ENCODE measurements at regions not wholly inside any gene's neighbourhood (a gene's known extent, or its start where the extent isn't known, plus 50 kb on each side); places are given as distances from the start of the nearest gene placed in this dataset.

DNA sequence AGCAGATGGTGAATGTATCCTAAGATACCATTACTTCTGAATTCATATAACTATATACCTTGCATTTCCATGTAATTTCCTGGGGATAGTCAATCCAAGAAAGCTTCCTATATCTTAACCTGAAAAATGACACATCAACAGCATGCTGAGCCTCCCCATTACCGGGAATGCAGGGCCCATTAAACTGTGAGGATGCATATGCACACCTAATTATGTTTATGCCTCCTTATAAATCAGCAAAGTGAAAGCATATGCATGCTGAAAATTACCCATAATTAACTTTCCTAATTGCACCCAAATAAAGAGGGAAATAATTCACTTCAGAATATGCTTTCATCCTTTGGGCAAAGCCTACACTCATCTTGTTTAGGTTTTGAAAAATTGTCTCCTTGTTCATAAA, 663.0 kb downstream of the KCNA4 start:
- DNase-seq (ENCODE audit: low read depth) = no peak

DNA sequence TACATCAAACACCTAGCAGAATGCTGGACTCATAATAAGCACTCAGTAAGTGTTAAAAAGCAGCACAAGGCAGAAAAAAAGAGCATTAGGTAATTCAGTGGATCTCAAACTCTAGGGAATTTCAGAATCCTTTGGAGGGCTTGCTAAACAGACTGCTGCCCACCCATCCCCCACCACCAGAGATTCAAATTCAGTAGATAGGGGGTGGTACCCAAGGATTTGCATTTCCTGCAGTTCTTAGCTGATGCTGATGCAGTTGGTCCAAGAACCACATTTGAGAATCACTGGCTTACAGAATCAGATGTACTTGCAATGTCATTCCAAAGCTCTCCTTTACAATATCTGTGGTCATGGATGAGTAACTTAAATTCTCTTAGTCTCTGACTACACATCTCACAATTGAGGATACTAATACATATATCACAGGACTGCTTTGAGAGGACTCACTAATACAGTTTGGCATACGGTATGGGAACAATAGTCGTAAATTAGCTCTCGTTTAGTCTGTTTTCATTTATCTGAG, 664.5 kb downstream of the KCNA4 start:
- DNase-seq (ENCODE audit: low read depth) = no peak

DNA sequence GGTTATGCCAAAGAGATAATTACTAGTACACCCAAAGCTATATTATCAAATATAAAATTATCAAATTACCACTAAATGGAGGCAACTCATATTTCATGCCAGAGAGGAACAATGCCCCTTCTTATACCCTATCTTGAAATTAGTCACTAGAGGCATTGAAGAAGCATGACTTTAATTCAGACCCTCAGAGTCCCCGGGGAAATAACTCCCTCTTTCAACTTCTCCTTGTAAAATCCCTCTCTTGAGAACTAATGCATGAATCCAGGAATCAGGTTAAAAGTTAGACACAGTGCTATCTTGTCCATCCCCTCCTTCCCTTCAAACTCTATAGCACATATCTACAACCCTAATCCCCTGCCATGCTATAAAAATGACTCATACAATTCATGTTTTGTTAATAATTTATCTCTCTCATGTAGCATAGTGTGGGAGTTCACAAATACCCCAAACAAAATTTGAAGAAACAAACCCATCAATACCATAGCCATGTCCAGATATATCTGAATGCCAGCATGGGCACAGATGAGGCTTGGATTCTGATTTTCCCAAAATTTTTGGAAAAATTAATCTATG, 665.4 kb downstream of the KCNA4 start:
- DNase-seq (ENCODE audit: low read depth) = no peak

DNA sequence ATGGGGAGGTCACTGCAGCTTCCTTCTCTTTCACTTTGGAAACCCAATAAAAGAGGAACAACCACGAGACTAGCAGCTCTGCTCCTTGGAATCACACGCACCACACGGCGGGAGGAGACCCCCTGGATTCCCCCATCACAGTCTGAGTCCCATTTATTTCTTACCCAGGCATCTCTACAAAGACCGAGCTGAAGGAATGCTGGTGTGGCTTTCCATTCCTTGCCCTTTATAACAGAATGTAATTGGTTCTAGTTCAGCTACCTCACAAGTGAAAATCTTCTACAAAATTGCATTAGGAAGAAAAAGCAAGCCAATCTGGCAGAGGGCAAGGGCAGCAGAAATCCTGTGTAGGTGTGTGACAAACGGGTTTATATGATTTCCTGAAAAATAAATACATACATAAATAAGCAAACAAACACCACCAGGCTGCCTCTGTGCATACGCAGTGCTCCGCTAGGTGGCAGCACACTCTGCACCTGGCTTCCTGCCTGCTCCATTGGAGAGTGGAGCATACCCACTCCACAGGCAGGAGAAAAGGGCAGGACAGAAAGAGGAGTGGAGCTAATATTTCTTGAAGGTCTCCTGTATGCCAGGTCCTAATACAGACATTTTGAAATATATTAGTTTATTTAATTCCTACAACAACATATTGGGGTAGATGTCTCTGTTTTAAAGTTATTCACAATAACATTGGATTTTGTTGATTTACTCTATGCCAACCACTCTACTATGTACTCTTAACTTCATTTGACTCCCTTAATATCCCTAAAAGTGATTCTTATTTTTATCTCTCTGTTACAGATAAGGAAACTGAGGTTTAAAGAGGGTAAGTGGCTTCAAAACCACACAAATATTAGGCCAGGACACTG, 673.1 kb downstream of the KCNA4 start:
- no peak for DNase-seq (ENCODE audit: low read depth)

DNA sequence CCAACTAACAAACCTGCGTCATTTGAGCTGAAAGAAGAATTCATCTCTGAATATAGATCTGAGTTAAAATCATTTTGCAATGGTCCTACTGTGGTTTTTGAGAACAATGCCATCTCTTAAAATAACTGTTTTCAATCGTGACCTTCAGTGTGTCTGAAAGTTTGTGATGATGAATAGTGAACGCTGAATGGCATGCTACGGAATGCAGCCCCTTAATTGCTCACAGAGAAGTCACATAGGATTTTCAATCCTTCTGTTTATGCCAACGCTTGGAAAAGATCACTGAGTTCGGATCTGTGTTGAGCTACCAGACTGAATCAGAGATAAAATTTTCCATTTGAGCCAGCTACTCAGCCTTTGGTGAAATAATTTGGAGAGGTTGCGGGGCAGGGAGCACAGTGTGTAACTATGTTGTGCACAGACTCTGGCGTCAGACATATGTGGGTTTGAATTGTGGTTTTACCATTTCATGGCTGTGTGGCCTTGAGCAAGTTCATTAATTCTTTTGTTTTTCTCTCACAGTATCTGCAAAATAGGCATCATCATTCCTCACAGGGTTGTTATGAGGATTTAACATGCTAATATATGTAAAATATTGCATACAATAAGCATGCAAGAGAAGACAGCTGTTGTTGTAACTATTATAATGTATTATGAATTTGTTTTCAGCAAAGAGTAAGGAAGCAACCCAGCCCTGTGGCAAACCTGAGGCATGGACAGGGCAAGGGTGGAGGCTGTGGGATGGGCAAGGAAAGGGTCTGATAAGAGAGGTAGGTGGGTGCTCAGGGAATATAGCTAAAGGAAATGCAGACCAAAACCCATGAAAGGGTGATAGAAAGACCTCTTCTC, 679.9 kb downstream of the KCNA4 start:
- no peak for DNase-seq (ENCODE audit: low read depth)

DNA sequence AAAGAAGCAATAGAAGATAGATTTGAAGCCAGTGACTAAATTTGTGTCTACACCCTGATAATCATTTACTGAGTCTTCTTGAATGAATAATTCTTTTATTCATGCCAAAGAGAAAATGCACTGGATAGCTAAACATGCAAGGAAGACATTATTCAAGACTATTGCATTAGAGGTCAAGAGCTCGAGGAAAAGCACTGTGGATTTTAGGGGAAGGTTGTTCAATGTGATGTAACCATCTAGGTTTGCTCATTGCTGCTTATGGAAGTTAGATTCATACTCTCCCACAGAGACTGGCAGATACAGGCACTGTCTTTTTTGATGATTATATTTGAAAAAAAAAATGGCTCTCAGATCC, 682.1 kb downstream of the KCNA4 start:
- DNase-seq (ENCODE audit: low read depth) = no peak

DNA sequence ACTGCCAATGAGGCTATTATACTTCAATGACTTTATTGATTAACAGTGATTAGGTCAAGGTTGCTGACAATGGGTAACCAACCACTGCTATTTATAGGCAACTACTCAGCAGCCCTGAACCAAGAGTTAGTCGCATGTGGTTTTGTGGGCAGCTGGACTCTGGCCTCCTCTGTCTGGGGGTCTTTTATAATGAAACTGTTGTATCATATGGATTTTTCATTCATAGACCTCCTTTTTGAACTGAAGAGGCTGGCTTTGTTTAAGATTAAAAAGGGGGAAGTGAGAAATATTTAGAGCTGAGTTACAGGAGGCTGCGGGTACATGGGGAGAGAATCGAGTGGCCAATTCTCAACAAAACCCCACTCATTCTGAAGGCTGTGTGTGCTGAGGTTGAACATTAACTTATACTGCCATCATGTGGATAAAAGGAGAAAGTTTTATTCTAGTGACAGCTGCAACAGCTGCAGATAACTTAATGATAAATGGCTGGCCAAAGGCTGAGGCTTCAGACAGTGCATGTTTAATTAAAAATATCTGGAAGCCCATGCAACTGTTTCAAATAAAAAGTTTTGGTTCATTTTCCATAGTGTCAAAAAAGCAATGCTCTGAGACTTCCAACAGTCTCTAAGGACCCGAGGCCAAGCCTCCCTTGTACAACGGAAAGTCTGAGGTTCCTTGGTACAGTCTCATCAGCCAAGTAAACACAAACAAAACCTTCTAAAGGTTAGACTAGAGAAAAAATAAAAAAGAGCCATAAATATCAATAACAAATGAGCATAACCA, 682.6 kb downstream of the KCNA4 start:
- DNase-seq (ENCODE audit: low read depth) = no peak

DNA sequence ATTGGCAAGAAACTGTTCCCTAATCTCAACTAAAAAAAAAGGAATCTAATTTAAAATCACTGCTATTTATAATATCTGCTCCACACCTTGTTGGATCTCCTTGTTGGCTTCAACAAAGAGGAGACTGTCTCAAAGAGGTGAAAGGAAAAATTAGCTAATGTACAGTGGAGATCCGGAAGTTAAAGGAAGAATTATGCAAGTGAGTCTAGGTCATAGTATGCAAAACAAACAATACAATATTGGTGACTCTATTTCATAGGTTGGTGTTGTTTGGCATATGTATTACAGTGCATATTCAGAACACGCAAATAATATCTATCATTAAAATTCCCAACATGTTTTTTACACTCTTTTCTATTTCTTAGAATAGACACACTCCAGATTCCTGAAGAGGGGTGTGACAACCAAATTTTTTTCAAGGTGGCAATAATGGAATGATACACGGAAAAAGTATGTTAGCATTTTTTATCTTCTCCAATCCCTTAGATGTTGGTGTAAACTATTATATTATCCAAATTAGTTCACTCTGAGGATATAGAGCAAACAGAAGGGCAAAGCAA, 685.3 kb downstream of the KCNA4 start:
- no peak for DNase-seq (ENCODE audit: low read depth)

DNA sequence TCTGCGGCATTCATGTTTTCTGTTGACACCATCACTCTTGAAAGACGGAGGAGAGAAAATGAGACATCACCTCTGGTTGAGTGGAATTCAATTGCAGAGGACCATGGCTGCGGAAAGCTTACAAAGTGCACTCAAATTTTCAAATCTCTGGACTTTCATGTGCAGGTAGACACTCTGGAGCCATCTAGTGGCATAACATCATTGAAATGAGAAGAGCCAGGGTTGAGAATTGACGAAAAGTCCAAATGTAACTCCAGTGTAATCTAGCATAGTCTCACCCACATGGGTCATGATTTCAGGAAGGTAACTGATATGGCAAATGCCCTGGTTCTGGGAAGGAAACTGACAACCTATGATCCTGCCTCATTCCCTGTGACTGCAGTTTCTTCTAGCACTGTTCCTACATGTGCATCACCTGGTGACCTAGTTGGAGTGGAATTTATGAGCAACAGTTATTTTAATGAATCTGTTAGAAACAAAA, 687.8 kb downstream of the KCNA4 start:
- DNase-seq (ENCODE audit: low read depth) = no peak

DNA sequence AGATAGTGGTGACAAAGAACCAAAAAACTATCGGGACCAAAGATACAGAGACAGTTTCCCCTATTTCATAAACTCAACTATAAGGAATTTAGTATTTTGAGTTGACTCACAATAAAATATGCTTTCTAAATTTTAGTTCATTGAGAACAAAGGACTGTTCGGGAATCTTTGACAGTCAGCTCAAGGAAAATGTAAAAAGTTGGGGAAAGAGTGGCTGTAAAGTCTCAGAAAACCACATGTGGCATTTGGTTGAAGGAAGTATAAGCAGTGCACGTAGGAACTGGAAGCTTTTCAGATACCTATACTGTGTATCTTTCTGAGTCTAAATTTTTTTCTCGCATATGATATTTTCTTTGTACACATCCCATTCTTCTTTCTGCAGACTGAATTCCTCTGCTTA, 688.9 kb downstream of the KCNA4 start:
- DNase-seq (ENCODE audit: low read depth) = no peak

DNA sequence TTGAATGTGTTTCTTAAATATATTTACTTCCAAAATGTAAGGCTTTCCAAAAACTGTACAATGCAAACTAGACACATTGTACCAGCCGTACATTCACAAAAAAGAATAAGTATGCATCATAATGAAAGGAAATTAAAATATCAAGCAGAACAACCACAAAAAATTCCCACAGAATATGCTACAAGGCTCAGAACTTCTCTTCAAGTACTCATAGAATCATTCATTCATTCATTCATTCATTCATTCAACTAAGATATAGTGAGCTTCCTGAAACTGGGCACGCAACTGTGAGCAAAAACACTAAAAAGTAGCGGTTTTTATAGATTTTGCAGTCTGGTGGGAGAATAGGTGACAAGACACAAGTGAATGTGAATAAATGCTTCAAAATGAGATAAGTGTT, 690.1 kb downstream of the KCNA4 start:
- DNase-seq (ENCODE audit: low read depth) = no peak

DNA sequence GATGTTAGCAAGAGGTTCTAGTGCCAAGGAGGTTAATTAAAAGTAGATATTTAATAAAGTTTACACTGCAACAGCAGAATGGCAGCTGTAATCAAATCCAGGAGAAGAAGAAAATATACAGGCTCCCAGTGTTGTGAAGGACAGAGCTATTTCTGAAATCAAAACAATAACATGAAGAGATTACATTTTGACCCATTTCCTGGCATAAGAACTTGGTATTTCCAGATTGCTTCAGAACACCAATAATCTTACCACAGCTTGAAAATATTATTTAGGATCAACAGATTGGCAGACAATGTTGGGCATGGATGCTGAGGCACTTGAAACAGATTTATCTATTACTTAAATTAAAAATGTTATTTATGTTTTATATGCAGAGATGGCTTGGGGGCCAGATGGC, 692.5 kb downstream of the KCNA4 start:
- no peak for DNase-seq (ENCODE audit: low read depth)

DNA sequence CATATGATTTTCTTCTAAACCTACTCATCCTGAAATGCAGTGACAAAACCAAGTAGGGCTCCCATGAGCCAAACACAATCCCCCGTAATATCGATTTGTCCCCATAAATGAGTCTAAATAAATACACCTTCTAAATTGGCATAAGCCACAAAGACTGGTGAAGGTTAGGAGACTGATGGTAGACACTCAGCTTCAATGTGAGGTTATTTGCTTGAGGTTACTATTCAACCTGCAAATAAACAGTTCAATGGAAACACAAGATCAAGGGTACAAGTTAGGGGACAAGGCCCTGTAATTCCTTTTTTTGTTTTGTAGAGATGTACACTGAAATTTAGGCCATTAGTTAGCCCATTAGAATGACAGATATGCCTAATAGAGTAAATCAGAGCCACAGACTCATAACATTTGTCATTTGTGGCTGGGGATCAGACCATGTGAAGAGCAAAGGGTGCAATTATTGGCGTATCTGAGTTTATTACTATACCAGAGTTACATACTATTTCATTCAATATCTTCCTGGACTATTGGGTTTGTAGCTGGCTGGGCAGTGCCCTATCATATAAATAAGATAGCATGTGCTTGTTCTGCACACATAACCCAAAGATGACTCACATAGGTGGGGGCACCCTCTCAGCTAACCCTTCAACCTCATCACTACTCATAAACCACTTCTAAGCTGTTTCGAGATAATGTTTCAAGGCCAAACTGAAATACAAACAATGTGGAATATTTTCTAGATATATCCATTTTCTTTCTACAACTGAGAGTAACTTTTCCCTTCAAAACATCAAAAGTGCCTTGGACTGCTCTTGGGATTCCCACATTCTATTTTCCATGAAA, 695.3 kb downstream of the KCNA4 start:
- DNase-seq (ENCODE audit: low read depth) = no peak

DNA sequence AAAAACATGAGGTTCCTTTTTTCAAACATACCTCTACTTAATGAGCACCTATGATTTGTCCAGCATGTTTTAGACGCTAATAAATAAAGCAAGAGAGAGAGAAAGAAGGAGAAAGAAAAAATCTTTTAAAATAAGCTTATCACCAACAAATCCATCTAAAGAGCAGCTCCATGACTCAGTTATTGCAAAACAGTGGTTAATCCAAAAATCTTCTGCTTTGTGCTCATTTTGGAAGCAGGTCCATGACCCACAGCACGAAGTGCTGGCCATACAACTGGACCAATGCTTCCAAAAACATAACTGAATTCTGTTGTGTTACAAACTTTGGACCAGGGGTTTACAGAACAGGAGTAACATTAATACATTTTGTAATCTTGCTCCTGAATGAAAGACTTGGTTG, 696.6 kb downstream of the KCNA4 start:
- no peak for DNase-seq (ENCODE audit: low read depth)

DNA sequence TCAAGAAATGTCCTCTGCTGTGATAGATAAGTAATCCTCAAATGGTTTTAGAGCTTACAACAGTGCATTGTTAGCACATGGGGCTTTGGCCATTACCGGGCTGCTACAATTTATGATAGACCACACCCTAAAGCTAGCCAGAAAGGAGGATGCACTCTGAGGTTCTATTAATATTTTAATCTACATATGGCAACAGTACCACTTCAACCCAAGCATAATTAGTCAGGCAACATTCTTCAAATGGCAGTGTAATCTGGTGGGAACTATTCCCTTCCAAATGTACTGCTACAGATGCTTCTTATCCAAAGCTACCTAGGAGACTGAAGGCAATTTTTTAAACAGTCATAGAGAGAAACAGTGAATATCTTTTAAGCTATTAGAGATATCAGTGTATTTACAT, 697.6 kb downstream of the KCNA4 start:
- no peak for DNase-seq (ENCODE audit: low read depth)

DNA sequence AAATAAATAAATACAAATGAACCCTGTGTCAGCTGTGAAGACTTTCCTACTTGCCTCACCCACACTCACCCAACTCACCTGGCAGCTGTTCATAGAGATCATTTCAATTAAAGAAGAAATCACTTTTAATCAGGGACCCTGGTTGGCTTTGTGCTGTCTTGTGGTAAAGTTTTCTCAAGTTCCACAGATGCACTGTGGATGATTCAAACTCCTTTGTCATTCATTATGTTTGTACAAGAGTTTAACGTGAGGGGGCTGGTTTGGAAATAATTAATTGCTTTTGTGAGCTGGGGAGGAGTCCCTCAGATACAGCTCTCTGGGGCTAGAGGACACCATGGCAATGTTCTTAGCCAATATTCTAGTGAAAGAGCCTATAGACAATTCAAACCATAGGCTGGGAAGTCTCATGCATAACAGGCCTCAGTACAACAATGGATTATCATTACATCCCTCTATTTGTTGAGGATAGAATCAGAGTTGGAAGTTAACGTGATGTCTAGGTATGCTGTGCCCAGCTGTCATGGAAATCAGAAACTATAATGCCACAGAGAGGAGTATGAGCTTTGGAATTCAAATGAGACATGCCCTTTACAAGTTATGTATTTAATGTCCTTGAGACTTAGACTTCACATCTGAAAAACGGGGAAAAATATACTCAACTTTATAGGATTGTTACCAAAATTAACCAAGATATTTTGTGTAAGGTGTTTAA, 698.5 kb downstream of the KCNA4 start:
- peak; percentile 48 for DNase-seq (ENCODE audit: low read depth)

DNA sequence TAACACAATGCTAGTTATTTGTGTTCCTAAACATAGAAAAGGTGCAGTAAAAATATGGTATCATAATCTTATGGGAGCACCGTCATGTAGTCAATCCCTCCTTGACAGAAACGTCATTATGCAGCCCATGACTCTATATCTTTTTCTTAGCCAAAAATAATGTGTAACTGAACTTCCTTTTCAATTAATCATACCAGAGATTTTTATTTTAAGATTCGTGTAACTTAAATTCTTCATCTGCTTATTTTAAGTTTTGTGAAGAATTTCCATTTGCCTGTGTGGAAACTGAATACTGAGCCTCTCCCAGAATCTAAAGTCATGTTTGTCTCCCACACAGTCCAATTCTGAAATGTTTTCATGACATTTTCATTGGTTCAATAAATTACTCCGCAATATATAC, 699.1 kb downstream of the KCNA4 start:
- no peak for DNase-seq (ENCODE audit: low read depth)

DNA sequence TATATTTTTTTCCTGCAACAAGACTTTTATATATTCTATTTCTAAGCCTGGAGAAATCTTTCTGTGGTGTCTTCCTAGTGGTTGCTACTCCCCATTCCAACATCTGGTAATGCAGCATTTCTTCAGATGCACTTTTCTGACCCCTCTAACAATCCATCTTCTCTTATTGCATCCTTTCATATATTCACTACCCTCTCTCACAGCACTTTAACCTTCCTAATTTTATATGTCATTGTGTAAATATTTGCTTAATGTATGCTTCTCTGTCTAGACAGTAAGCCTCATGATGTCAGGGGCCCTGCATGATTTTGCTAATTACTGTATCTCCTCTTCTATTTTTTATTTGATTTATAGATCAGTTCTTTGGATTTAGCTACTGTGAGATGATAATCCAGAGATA, 701.6 kb downstream of the KCNA4 start:
- no peak for DNase-seq (ENCODE audit: low read depth)

DNA sequence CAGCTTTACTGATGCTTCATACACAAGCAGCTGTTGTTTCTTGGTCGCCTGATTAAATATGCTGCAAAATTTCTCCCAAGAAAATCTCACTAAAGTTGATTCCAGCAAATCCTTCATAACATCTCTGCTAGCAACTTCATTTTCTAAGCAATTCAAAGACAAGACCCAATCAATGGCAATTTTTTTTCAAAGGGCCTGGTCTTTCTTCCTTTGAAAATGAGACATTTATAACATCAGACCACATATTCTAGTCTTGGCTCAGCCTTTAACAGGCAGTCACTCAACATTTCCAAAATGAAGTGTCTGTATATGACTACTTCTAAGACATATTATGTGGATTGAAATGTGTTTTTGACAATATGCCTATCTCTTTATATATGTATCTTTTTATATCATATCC, 702.6 kb downstream of the KCNA4 start:
- DNase-seq (ENCODE audit: low read depth) = no peak

DNA sequence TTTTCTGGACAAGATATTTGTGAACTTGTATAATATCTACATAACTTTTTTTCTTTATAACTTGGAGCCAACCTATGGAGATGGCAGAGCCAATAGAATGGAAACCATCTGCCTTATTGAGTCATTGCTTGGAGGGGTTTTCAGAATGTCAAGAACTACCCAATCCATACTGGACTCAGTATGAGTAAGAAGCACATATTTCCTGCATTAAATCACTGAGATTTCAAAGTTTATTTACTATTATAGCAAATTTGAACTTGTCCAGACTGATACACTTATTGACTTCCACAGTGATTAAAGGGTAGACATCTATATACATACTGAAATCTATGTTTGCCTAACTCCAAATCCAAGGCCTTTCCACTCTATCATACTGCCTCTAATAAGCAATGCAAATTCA, 704.0 kb downstream of the KCNA4 start:
- DNase-seq (ENCODE audit: low read depth) = no peak
